ENCODE measurements at regions not wholly inside any gene's neighbourhood (a gene's known extent, or its start where the extent isn't known, plus 50 kb on each side); places are given as distances from the start of the nearest gene placed in this dataset.

GRCh38 chr4:14180983-14181601 is 553.6 kb upstream of the BOD1L1 start:
- TF ChIP-seq CTCF (IDR thresholded peaks at IDR 0.05; ENCODE audit: low read length), result no peak
- TF ChIP-seq EZH2 (optimal IDR thresholded peaks at IDR 0.05; ENCODE audit: low read depth, low read length), result no peak
- no peak for TF ChIP-seq EZH2phosphoT487 (IDR thresholded peaks at IDR 0.05; ENCODE audit: low read length)

Measured in MM.1S (cell line).